Endothelial cell of umbilical vein (primary cell): ENCODE measurements at regions not wholly inside any gene's neighbourhood (a gene's known extent, or its start where the extent isn't known, plus 50 kb on each side); places are given as distances from the start of the nearest gene placed in this dataset.

Experiments used
- CTCF ChIP-seq, 2 donors: IDR thresholded peaks; 1 replicate in 1 of 2; 2 replicates in 1 of 2; pipeline ENCODE4 v1.5.1; 2011; ENCODE audit warnings: low read length in 2 of 2, mild to moderate bottlenecking in 2 of 2, moderate library complexity in 2 of 2, control low read depth in 1 of 2, inconsistent platforms in 1 of 2, low read depth in 1 of 2; ENCODE audit not compliant: insufficient read depth in 1 of 2; ENCODE audit errors: extremely low read depth in 1 of 2
- EZH2 ChIP-seq: IDR thresholded peaks from 2 replicates; pipeline ENCODE4 v1.6.1; 2012; ENCODE audit warnings: borderline replicate concordance, low read depth, mild to moderate bottlenecking, moderate library complexity, low read length, inconsistent platforms; ENCODE audit not compliant: severe bottlenecking
- GATA2 ChIP-seq: IDR thresholded peaks from 2 replicates; pipeline ENCODE4 v1.7.0; 2011; ENCODE audit warnings: low read depth, mild to moderate bottlenecking, moderate library complexity, mixed read lengths, low read length; ENCODE audit not compliant: insufficient read length, insufficient read depth
- JUN ChIP-seq: IDR thresholded peaks from 2 replicates; pipeline ENCODE4 v1.6.1; 2011; ENCODE audit warnings: borderline replicate concordance, low read depth; ENCODE audit not compliant: insufficient read length, insufficient read depth
- MYC ChIP-seq: IDR thresholded peaks from one replicate; pipeline ENCODE4 v1.6.1; 2011; ENCODE audit warnings: mild to moderate bottlenecking, low read depth, low read length
- POLR2A ChIP-seq: IDR thresholded peaks from 2 replicates; pipeline ENCODE4 v1.6.1; 2012; ENCODE audit warnings: low read depth, mild to moderate bottlenecking, control low read depth, low read length
- POLR2AphosphoS5 ChIP-seq: IDR thresholded peaks from 2 replicates; pipeline ENCODE4 v1.6.1; 2012; ENCODE audit warnings: low read depth, mild to moderate bottlenecking, control low read depth, low read length, moderate library complexity; ENCODE audit not compliant: insufficient read depth

- no peak for TF ChIP-seq EZH2
- TF ChIP-seq MYC, result no peak
- peak; percentile 62 to 76 for TF ChIP-seq CTCF (IDR thresholded peaks at IDR 0.05; ENCODE audit: extremely low read depth in 1 of 2, insufficient read depth in 1 of 2, low read depth in 1 of 2, low read length in 2 of 2)
- no peak for TF ChIP-seq POLR2AphosphoS5
- TF ChIP-seq JUN, result no peak
- TF ChIP-seq POLR2A, result no peak
- no peak for TF ChIP-seq GATA2
Measured at GRCh38 chr15:95025924-95026728, 794.8 kb downstream of the MCTP2 start.
